ENCODE measurements at regions not wholly inside any gene's neighbourhood (a gene's known extent, or its start where the extent isn't known, plus 50 kb on each side); places are given as distances from the start of the nearest gene placed in this dataset.

GRCh38 chr2:147792966-147793617 is 51.7 kb upstream of the ACVR2A start:
- no peak for DNase-seq (ENCODE audit: low spot score)

GRCh38 chr2:147790580-147790979 is 54.2 kb upstream of the ACVR2A start:
- no peak for DNase-seq (ENCODE audit: low spot score)

DNA sequence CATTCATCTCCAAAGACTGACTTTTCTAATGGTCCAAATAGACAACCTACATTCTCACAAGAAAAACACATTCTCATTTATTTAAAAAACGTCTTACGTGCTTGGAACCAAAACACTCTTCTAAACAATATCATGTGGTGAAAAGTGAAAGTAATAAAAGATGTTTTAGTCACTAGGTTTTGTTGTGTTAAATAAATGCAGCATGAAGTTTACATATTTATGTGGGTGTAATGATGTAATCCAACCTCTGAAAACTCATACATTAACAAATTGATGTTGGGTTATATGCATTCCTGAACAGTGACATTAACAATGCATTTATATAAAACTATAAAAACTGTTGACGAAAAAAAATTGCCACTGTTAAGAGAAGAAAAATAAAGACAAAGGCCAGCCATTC is 55.1 kb upstream of the ACVR2A start:
- no peak for DNase-seq (ENCODE audit: low spot score)

DNA sequence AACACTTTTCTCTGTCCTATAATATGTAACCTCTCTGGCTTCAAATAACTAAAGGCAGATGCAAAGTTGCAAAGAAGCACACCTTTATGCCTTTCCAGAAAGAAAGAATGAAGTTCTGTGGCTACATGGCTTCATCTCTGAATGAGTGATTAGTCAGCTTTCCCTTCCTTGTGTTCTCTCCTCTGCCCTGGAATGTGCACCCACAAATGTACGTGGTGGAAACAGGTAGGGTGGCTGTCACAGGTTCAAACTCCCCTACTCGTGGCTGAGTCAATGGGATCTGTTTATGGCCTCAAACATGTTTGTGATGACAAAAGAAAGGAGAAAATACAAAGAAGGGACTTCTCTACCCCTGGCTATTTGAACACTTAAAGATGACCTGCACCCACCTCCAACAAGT is 55.5 kb upstream of the ACVR2A start:
- DNase-seq (ENCODE audit: low spot score) = no peak

GRCh38 chr2:147782141-147782930 is 62.5 kb upstream of the ACVR2A start:
- peak; percentile 38 for DNase-seq (ENCODE audit: low spot score)

- DNase-seq (ENCODE audit: low spot score) = no peak
These were observed 65.4 kb upstream of the ACVR2A start for GRCh38 chr2:147779440-147779839.

GRCh38 chr2:147777394-147777793 is 67.4 kb upstream of the ACVR2A start:
- no peak for DNase-seq (ENCODE audit: low spot score)

DNA sequence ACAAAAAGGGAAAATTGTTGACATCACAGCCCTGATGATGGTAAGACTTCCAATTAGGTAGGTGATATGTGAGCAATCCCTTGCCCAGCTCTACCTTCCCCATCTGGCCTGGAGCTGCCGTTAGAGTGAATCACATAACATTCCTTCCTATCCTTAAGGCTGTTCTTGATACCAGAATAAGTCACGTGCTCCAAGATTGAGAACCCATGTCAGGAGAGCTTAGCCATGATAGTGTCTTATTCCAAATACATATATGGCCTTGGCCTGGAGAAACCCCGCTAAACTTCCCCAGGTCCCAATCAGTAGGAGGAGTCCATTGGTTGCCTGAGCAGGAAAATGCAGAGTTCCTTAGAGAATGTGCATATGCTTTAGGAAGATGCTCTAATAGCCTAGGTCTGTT is 70.0 kb upstream of the ACVR2A start:
- DNase-seq (ENCODE audit: low spot score) = no peak

GRCh38 chr2:147773479-147773878 is 71.3 kb upstream of the ACVR2A start:
- no peak for DNase-seq (ENCODE audit: low spot score)

GRCh38 chr2:147772781-147773180 is 72.0 kb upstream of the ACVR2A start:
- no peak for DNase-seq (ENCODE audit: low spot score)

DNA sequence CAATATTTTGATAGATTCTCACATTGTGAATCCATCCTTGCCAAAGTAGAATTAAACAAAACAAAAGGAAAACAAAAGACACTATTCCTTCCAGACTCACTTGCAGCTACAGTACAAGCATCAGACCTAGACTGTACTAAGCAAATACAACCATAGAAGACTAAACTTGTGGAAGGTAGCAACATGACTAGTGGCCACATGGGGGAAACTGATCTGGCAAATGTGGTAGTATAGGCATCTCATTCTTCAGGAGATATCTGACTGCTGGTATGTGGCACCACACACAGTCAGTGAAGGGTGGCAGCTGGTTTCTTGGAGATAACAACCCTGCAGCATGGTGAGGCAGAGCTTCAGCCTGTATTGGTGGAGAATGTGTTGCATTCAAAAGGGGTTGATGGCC is 81.0 kb upstream of the ACVR2A start:
- no peak for DNase-seq (ENCODE audit: low spot score)

GRCh38 chr2:147760984-147761383 is 83.8 kb upstream of the ACVR2A start:
- no peak for DNase-seq (ENCODE audit: low spot score)

DNA sequence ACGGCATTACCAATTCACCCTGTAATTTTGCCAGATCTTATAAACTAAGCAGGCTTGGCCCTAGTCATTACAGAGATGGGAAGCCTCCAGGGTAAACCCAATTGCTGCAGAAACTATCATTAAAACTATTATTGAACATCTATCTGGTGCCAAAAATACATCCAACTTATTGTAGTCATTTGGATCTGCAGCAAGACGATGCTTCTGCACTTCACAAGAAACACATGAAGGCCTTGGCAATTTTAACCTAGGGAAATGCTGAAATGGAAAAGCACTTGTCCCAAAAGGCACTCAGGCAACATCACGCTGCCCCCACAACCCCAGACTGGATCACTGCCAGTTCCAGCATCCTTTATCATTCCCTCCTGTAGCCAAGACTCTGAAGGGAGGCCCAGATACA is 85.3 kb upstream of the ACVR2A start:
- DNase-seq (ENCODE audit: low spot score) = no peak

GRCh38 chr2:147758821-147759220 is 86.0 kb upstream of the ACVR2A start:
- DNase-seq (ENCODE audit: low spot score) = no peak

DNA sequence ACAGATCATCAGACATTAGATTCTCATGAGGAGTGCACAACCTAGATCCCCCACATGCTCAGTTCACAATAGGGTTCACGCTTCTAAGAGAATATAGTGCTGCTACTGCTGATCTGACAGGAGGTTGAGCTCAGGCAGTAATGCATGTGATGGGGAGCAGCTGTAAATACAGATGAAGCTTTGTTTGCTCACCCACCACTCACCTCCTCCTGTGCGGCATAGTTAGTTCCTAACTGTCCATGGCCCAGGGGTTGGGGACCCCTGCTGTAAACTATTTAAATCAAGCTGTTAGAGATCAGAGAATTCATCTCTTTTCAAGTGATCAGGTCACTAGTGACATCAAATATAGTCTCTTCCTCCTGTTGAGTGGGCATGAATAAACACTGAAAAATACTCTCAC is 88.8 kb upstream of the ACVR2A start:
- DNase-seq (ENCODE audit: low spot score) = no peak

- no peak for DNase-seq (ENCODE audit: low spot score)
These were observed 104.5 kb upstream of the ACVR2A start for GRCh38 chr2:147740211-147740927.

- no peak for DNase-seq (ENCODE audit: low spot score)
These were observed 105.3 kb upstream of the ACVR2A start for GRCh38 chr2:147739508-147739907.

DNA sequence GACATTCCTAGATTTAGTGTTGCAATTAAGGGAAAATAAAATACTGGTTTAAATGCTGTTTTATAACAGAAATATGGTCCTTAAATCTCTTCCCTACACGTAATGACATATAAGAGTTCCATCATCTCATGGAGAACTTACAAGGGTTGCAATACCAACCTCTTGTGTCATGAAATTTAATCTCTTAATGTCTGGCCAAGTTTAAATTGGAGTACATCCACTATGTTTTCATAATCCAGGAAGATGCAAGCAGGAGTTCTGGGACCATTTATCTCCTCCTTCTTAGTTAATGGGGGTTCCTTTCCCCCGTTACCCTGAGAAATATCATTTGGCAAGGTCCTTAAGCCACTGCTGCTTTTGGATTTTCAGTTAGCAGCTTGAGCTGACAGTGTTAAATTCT is 126.0 kb upstream of the ACVR2A start:
- DNase-seq (ENCODE audit: low spot score) = no peak

GRCh38 chr2:147716906-147717305 is 127.9 kb upstream of the ACVR2A start:
- DNase-seq (ENCODE audit: low spot score) = no peak

GRCh38 chr2:147715807-147716206 is 129.0 kb upstream of the ACVR2A start:
- DNase-seq (ENCODE audit: low spot score) = no peak

DNA sequence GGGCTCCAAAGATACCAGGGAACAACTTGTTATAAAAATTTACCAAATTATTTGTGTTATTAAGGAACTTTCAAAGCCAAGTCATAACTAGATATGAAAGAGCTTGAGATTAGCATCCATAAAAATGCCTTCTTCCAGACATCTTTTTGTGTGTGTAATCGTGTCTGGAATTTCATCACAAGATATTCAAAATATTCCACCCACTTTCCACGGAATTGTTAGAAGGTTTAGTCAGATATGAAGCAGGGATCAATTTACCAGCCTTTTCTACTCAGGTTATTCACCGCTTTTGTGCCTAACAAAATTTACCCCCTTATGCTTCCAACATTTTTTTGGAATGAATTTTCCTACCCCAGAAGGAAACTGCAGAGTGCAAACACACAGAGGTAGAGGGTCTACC is 130.2 kb upstream of the ACVR2A start:
- DNase-seq (ENCODE audit: low spot score) = no peak

- no peak for DNase-seq (ENCODE audit: low spot score)
These were observed 131.5 kb upstream of the ACVR2A start for GRCh38 chr2:147713349-147713748.

GRCh38 chr2:147712051-147712450 is 132.8 kb upstream of the ACVR2A start:
- no peak for DNase-seq (ENCODE audit: low spot score)

Data from kidney capillary endothelial cell (primary cell).